ENCODE measurements at regions not wholly inside any gene's neighbourhood (a gene's known extent, or its start where the extent isn't known, plus 50 kb on each side); places are given as distances from the start of the nearest gene placed in this dataset.

GRCh38 chr16:51936846-51937245 lies 610.1 kb downstream of the TOX3 start:
- Mint-ChIP-seq H3K36me3 (no peaks in the 10 kb centered on the region), H3K9me3 (peaks cover 11 to 13% of the 10 kb centered on the region in 2 donors), H3K4me1 (no peaks in the 10 kb centered on the region), H3K27ac (no peak overlapping the region), H3K27me3 (ENCODE audit: low read depth in 2 of 2) (no peaks in the 10 kb centered on the region), H3K4me3 (no peak overlapping the region)
- TF ChIP-seq CTCF (IDR thresholded peaks at IDR 0.05), result no peak
- ATAC-seq (no peak), DNase-seq (no peak)
- Histone ChIP-seq H3K27me3 (ENCODE audit: control insufficient read depth, insufficient read depth, low read length) (no peaks in the 10 kb centered on the region), H3K27ac (ENCODE audit: low read length) (no peak overlapping the region), H3K4me1 (ENCODE audit: control insufficient read depth, insufficient read depth, low read length) (no peaks in the 10 kb centered on the region), H3K36me3 (ENCODE audit: control insufficient read depth, insufficient read depth, low read length) (no peaks in the 10 kb centered on the region), H3K9me3 (ENCODE audit: control insufficient read depth, insufficient read depth, low read length) (peaks cover 2% of the 10 kb centered on the region), H3K4me3 (ENCODE audit: low read length) (no peak overlapping the region)
- intact Hi-C loops (cut with micrococcal nuclease), result no loop called here
- WGBS (ENCODE audit: insufficient coverage), result no CpG with 5 or more reads among the region's 5 CpGs

- DNase-seq, result no peak
- Histone ChIP-seq H3K27me3 (ENCODE audit: control insufficient read depth, insufficient read depth, low read length) (no peaks in the 10 kb centered on the region), H3K36me3 (ENCODE audit: control insufficient read depth, insufficient read depth, low read length) (no peaks in the 10 kb centered on the region), H3K27ac (ENCODE audit: low read length) (no peak overlapping the region), H3K9me3 (ENCODE audit: control insufficient read depth, insufficient read depth, low read length) (peaks cover 2% of the 10 kb centered on the region), H3K4me3 (ENCODE audit: low read length) (no peak overlapping the region), H3K4me1 (ENCODE audit: control insufficient read depth, insufficient read depth, low read length) (no peaks in the 10 kb centered on the region)
- no peaks in the 10 kb centered on the region for H3K4me1 Mint-ChIP-seq
- no peak for TF ChIP-seq CTCF (IDR thresholded peaks at IDR 0.05)
- no peak overlapping the region for H3K4me3 Mint-ChIP-seq
- peaks cover 15 to 17% of the 10 kb centered on the region in 2 donors for H3K9me3 Mint-ChIP-seq
- intact Hi-C loops (cut with micrococcal nuclease), result no loop called here
- no peaks in the 10 kb centered on the region for H3K36me3 Mint-ChIP-seq
- ATAC-seq, result no peak
- H3K27ac Mint-ChIP-seq, result no peak overlapping the region
- H3K27me3 Mint-ChIP-seq (ENCODE audit: low read depth in 2 of 2), result no peaks in the 10 kb centered on the region
- WGBS (ENCODE audit: insufficient coverage), result no CpG with 5 or more reads among the region's 2 CpGs
Observed at GRCh38 chr16:51932317-51932716, 614.6 kb downstream of the TOX3 start.

GRCh38 chr16:51931653-51932052 lies 615.3 kb downstream of the TOX3 start:
- Histone ChIP-seq H3K4me3 (ENCODE audit: low read length) (no peak overlapping the region), H3K27me3 (ENCODE audit: control insufficient read depth, insufficient read depth, low read length) (no peaks in the 10 kb centered on the region), H3K36me3 (ENCODE audit: control insufficient read depth, insufficient read depth, low read length) (no peaks in the 10 kb centered on the region), H3K9me3 (ENCODE audit: control insufficient read depth, insufficient read depth, low read length) (peaks cover 2% of the 10 kb centered on the region), H3K27ac (ENCODE audit: low read length) (no peak overlapping the region), H3K4me1 (ENCODE audit: control insufficient read depth, insufficient read depth, low read length) (no peaks in the 10 kb centered on the region)
- Mint-ChIP-seq H3K9me3 (peaks cover 12 to 17% of the 10 kb centered on the region in 2 donors), H3K27ac (no peak overlapping the region), H3K36me3 (no peaks in the 10 kb centered on the region), H3K4me1 (no peaks in the 10 kb centered on the region), H3K27me3 (ENCODE audit: low read depth in 2 of 2) (no peaks in the 10 kb centered on the region), H3K4me3 (no peak overlapping the region)
- TF ChIP-seq CTCF (IDR thresholded peaks at IDR 0.05), result no peak
- ATAC-seq, result no peak
- 100% methylated on average over 1 of the region's 5 CpGs for WGBS (ENCODE audit: insufficient coverage)
- DNase-seq, result no peak
- intact Hi-C loops (cut with micrococcal nuclease), result no loop called here

GRCh38 chr16:51924744-51925143 lies 622.2 kb downstream of the TOX3 start:
- Histone ChIP-seq H3K4me1 (ENCODE audit: control insufficient read depth, insufficient read depth, low read length) (no peaks in the 10 kb centered on the region), H3K36me3 (ENCODE audit: control insufficient read depth, insufficient read depth, low read length) (no peaks in the 10 kb centered on the region), H3K27me3 (ENCODE audit: control insufficient read depth, insufficient read depth, low read length) (no peaks in the 10 kb centered on the region), H3K27ac (ENCODE audit: low read length) (no peak overlapping the region), H3K4me3 (ENCODE audit: low read length) (no peak overlapping the region), H3K9me3 (ENCODE audit: control insufficient read depth, insufficient read depth, low read length) (no peaks in the 10 kb centered on the region)
- 100% methylated on average over 1 of the region's 1 CpG for WGBS (ENCODE audit: insufficient coverage)
- H3K4me1 Mint-ChIP-seq, result no peaks in the 10 kb centered on the region
- H3K27me3 Mint-ChIP-seq (ENCODE audit: low read depth in 2 of 2), result no peaks in the 10 kb centered on the region
- ATAC-seq, result no peak
- no peak overlapping the region for H3K4me3 Mint-ChIP-seq
- no peak for TF ChIP-seq CTCF (IDR thresholded peaks at IDR 0.05)
- no peak for DNase-seq
- intact Hi-C loops (cut with micrococcal nuclease), result no loop called here
- no peaks in the 10 kb centered on the region for H3K36me3 Mint-ChIP-seq
- H3K27ac Mint-ChIP-seq, result no peak overlapping the region
- H3K9me3 Mint-ChIP-seq, result peaks cover under 1% of the 10 kb centered on the region in 2 donors
